Lung (tissue), 11 donors: ENCODE measurements at regions not wholly inside any gene's neighbourhood (a gene's known extent, or its start where the extent isn't known, plus 50 kb on each side); places are given as distances from the start of the nearest gene placed in this dataset.

Source experiments
- ATAC-seq: fragments of 200-7000 bp; cut with Tn5 transposase; one replicate; pipeline ENCODE4 v1.9.1; 2020; ENCODE audit warnings: moderate number of reproducible peaks; ENCODE audit not compliant: insufficient read depth, low FRiP score
- DNase-seq, 3 donors: peaks; one replicate each; pipeline ENCODE4 v3.0.0-alpha.2; 2013 to 2017
- H3K27ac ChIP-seq, 2 donors: one replicate each; pipeline ENCODE4 v1.5.1; 2013; ENCODE audit warnings: mild to moderate bottlenecking in 2 of 2, moderate library complexity in 2 of 2, control low read depth in 1 of 2, inconsistent platforms in 1 of 2, low read depth in 1 of 2, low read length in 1 of 2
- H3K27me3 ChIP-seq, 3 donors: one replicate each; pipeline ENCODE4 v1.5.1; 2013; ENCODE audit warnings: low read length in 2 of 3; ENCODE audit not compliant: control insufficient read depth in 3 of 3, insufficient read depth in 3 of 3
- H3K36me3 ChIP-seq, 4 donors: one replicate each; pipeline ENCODE4 v1.5.1; 2013; ENCODE audit warnings: low read length in 4 of 4, mild to moderate bottlenecking in 1 of 4, moderate library complexity in 1 of 4; ENCODE audit not compliant: control insufficient read depth in 4 of 4, insufficient read depth in 4 of 4
- H3K4me1 ChIP-seq, 5 donors: one replicate each; pipeline ENCODE4 v1.5.1; 2013; ENCODE audit warnings: low read length in 5 of 5, mild to moderate bottlenecking in 2 of 5, moderate library complexity in 1 of 5; ENCODE audit not compliant: control insufficient read depth in 5 of 5, insufficient read depth in 5 of 5
- H3K4me3 ChIP-seq: one replicate; pipeline ENCODE4 v1.5.1; 2013; ENCODE audit warnings: mild to moderate bottlenecking, control low read depth, moderate library complexity
- H3K9ac ChIP-seq, 2 donors: one replicate each; pipeline ENCODE4 v1.5.1; 2013; ENCODE audit warnings: low read length in 2 of 2, control low read depth in 1 of 2; ENCODE audit not compliant: insufficient read depth in 1 of 2
- H3K9me3 ChIP-seq, 4 donors: one replicate each; pipeline ENCODE4 v1.5.1; 2013; ENCODE audit warnings: low read length in 3 of 4, mild to moderate bottlenecking in 1 of 4, moderate library complexity in 1 of 4; ENCODE audit not compliant: control insufficient read depth in 4 of 4, insufficient read depth in 3 of 4
- WGBS, 2 donors: extraction: QIAGEN DNeasy Blood & Tissue Kit; methylation state at CpG; one replicate each; pipeline ENCODE4 v1.1.7; 2013; 5-methylcytosine and 5-hydroxymethylcytosine counted together
- TF ChIP-seq, protein P1 (sequence below): IDR thresholded peaks from 2 replicates; pipeline ENCODE4 v1.5.1; 2012; ENCODE audit warnings: mild to moderate bottlenecking; ENCODE audit errors: control extremely low read depth, extremely low read depth
- donor health status: control.
- donor health status: control.
- donor health status: Bipolar disorder and iron deficiency.
- donor health status: healthy.
- donor health status: DM: yes; HTN: yes; CAD: no.

DNA sequence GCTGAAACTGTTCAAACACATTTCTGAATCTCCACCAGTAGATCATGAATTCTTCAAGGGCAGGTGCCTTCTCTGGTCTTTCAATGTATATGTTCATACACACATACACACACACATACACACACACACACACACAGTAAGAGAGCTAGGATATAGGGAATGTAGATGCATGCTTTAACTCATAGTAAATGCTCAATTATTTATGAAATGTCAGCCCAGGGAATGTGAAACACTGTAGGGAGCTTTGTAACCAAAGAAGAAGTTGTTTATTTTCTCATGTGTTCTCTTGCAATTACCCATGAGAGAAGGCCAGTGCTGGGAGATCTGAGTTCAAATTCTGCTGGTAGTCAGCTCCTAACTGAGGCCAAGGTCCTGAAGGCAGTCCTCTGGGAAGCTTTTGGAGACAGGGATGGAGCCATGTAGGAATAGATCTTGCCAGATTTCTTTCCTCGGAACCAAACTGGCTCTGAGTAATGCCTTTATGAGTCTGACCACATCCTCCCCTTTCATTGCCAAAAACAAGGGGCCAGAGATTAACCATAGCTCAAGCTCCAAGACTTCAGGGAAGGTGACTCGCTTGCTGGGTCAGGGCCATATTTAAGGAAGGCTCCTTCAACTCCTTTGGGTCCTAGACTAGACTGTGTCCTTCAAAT lies 487.0 kb upstream of the TNC start:
- no peak for DNase-seq
- Histone ChIP-seq H3K4me1 (no peaks in the 10 kb centered on the region), H3K9ac (no peak overlapping the region), H3K27ac (no peak overlapping the region), H3K4me3 (no peak overlapping the region), H3K9me3 (no peaks in the 10 kb centered on the region), H3K27me3 (no peaks in the 10 kb centered on the region), H3K36me3 (no peaks in the 10 kb centered on the region)
- WGBS, 2 donors = 75 to 80% methylated on average over 2 of the region's 2 CpGs
- TF ChIP-seq, protein P1, sequence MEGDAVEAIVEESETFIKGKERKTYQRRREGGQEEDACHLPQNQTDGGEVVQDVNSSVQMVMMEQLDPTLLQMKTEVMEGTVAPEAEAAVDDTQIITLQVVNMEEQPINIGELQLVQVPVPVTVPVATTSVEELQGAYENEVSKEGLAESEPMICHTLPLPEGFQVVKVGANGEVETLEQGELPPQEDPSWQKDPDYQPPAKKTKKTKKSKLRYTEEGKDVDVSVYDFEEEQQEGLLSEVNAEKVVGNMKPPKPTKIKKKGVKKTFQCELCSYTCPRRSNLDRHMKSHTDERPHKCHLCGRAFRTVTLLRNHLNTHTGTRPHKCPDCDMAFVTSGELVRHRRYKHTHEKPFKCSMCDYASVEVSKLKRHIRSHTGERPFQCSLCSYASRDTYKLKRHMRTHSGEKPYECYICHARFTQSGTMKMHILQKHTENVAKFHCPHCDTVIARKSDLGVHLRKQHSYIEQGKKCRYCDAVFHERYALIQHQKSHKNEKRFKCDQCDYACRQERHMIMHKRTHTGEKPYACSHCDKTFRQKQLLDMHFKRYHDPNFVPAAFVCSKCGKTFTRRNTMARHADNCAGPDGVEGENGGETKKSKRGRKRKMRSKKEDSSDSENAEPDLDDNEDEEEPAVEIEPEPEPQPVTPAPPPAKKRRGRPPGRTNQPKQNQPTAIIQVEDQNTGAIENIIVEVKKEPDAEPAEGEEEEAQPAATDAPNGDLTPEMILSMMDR = no peak
- no peak for ATAC-seq

DNA sequence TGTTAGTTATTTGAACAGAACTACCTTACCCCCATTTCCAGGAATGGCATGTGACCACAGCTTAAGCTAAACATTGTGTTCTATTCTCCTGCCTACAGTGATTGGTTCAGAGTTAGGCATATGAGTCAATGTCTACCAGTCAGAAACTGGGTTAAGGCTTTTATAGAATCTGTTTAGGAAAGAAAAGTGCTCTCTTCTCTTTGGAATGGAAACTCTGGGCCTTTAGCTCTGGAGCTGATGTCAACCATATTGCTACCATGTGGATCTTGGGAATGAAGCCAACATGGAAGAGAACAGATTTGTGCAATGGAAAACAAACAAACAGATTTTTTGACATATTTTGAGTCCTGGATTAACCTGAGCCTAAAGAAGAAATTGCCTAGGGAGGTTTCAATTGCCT lies 488.9 kb upstream of the TNC start:
- TF ChIP-seq, protein P1 = no peak
- Histone ChIP-seq H3K9ac (no peak overlapping the region), H3K27ac (no peak overlapping the region), H3K27me3 (no peaks in the 10 kb centered on the region), H3K9me3 (no peaks in the 10 kb centered on the region), H3K4me3 (no peak overlapping the region), H3K36me3 (no peaks in the 10 kb centered on the region), H3K4me1 (no peaks in the 10 kb centered on the region)
- ATAC-seq (no peak), DNase-seq (no peak)

DNA sequence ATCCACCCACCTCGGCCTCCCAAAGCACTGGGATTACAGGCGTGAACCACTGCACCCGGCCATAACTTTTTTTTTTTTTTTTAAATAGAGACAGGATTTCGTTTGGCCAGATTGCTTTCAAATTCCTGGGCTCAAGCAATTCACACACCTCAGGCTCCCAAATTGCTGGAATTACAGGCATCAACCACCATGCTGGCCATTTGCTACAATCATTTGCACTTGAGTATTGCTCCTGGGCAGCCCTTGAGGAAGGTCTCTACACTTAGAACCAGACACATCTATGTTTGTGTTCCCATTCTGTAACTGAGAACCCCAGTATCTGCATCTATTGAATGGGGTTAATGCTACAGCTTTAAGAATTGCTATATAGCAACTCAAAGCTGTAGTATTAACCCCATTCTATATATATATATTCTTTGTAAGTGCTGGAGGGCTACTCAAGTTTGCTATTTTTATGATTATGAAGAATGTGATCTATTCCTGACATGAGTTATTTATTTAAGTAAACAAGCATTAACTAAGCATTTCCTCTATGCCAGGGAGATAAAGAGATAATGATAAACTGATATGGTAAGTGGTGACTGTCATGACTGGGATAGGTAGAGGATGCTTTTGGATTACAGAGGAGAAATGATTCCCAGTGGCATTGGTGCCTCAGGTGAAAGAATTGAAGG lies 496.5 kb upstream of the TNC start:
- no peak overlapping the region for H3K27ac ChIP-seq
- H3K27me3 ChIP-seq = no peaks in the 10 kb centered on the region
- DNase-seq (no peak), ATAC-seq (no peak)
- WGBS, 2 donors = 79 to 80% methylated on average over 4 of the region's 4 CpGs
- no peak overlapping the region for H3K9ac ChIP-seq
- H3K4me3 ChIP-seq = no peak overlapping the region
- TF ChIP-seq, protein P1 = no peak
- H3K9me3 ChIP-seq = peaks cover 0 to 3% (median 0%) of the 10 kb centered on the region in 4 donors
- no peaks in the 10 kb centered on the region for H3K36me3 ChIP-seq
- H3K4me1 ChIP-seq = no peaks in the 10 kb centered on the region
